ENCODE measurements at regions not wholly inside any gene's neighbourhood (a gene's known extent, or its start where the extent isn't known, plus 50 kb on each side); places are given as distances from the start of the nearest gene placed in this dataset.

- TF ChIP-seq POLR2A (IDR thresholded peaks at IDR 0.05; ENCODE audit: low read length) = no peak
- TF ChIP-seq GATA1 (IDR thresholded peaks at IDR 0.05; ENCODE audit: low read depth, low read length) = no peak
Observed at GRCh38 chr15:85942632-85943031, 137.0 kb upstream of the AGBL1 start.

Measured in erythroblast (primary cell).